NB4 (cell line): ENCODE measurements at regions not wholly inside any gene's neighbourhood (a gene's known extent, or its start where the extent isn't known, plus 50 kb on each side); places are given as distances from the start of the nearest gene placed in this dataset.

Experiments
- MAX ChIP-seq: IDR thresholded peaks from 2 replicates; pipeline ENCODE4 v1.6.1; 2011; ENCODE audit warnings: low read depth, low read length
- MYC ChIP-seq: IDR thresholded peaks from 2 replicates; pipeline ENCODE4 v1.6.1; 2011; ENCODE audit warnings: low read depth, low read length
- POLR2A ChIP-seq: IDR thresholded peaks from 2 replicates; pipeline ENCODE4 v1.6.1; 2011; ENCODE audit warnings: mild to moderate bottlenecking; ENCODE audit not compliant: insufficient read length; ENCODE audit errors: extremely low read depth
- TF ChIP-seq, protein P1 (sequence below): IDR thresholded peaks from one replicate; pipeline ENCODE4 v1.5.1; 2012; ENCODE audit warnings: low read depth, low read length

- TF ChIP-seq, protein P1, sequence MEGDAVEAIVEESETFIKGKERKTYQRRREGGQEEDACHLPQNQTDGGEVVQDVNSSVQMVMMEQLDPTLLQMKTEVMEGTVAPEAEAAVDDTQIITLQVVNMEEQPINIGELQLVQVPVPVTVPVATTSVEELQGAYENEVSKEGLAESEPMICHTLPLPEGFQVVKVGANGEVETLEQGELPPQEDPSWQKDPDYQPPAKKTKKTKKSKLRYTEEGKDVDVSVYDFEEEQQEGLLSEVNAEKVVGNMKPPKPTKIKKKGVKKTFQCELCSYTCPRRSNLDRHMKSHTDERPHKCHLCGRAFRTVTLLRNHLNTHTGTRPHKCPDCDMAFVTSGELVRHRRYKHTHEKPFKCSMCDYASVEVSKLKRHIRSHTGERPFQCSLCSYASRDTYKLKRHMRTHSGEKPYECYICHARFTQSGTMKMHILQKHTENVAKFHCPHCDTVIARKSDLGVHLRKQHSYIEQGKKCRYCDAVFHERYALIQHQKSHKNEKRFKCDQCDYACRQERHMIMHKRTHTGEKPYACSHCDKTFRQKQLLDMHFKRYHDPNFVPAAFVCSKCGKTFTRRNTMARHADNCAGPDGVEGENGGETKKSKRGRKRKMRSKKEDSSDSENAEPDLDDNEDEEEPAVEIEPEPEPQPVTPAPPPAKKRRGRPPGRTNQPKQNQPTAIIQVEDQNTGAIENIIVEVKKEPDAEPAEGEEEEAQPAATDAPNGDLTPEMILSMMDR, result no peak
- TF ChIP-seq MYC (no peak), POLR2A (no peak), MAX (no peak)
Observed at GRCh38 chr1:14263671-14264070, 334.8 kb upstream of the KAZN start.
